SK-N-MC (cell line): ENCODE measurements at regions not wholly inside any gene's neighbourhood (a gene's known extent, or its start where the extent isn't known, plus 50 kb on each side); places are given as distances from the start of the nearest gene placed in this dataset.

Experiments
- DNase-seq: peaks from one replicate; pipeline ENCODE4 v3.0.0-alpha.2; 2011; ENCODE audit warnings: low read depth, low spot score
- H3K27ac ChIP-seq: fragments of 200-600 bp; sonication (generic); 2 replicates; pipeline ENCODE4 v1.5.1; 2016; ENCODE audit warnings: mixed run types
- H3K36me3 ChIP-seq: fragments of 200-600 bp; sonication (generic); 2 replicates; pipeline ENCODE4 v1.6.1; 2017; ENCODE audit warnings: antibody characterized with exemption, low read length, mixed read lengths; ENCODE audit not compliant: insufficient read depth
- H3K4me3 ChIP-seq: fragments of 200-600 bp; sonication (generic); 2 replicates; pipeline ENCODE4 v1.5.1; 2016
- H3K9ac ChIP-seq: fragments of 200-600 bp; sonication (generic); 2 replicates; pipeline ENCODE4 v1.8.0; 2017; ENCODE audit warnings: mixed run types, mixed read lengths; ENCODE audit not compliant: insufficient read length
- H3K9me3 ChIP-seq: fragments of 200-600 bp; sonication (generic); 2 replicates; pipeline ENCODE4 v1.6.1; 2017; ENCODE audit warnings: low read depth, mild to moderate bottlenecking, antibody characterized with exemption, low read length, moderate library complexity, mixed read lengths
- EZH2 ChIP-seq: fragments of 200-600 bp; sonication (generic); IDR thresholded peaks from one replicate; pipeline ENCODE4 v1.6.1; 2017; ENCODE audit warnings: antibody characterized with exemption
- FOXP2 ChIP-seq: optimal IDR thresholded peaks from 2 replicates; pipeline ENCODE3; 2011; ENCODE audit warnings: mild to moderate bottlenecking, moderate library complexity; ENCODE audit not compliant: insufficient read depth; ENCODE audit errors: extremely low read length, control extremely low read depth
- POLR2AphosphoS5 ChIP-seq: IDR thresholded peaks from 2 replicates; pipeline ENCODE4 v1.6.1; 2012; ENCODE audit warnings: mild to moderate bottlenecking, low read depth, low read length, borderline replicate concordance

DNA sequence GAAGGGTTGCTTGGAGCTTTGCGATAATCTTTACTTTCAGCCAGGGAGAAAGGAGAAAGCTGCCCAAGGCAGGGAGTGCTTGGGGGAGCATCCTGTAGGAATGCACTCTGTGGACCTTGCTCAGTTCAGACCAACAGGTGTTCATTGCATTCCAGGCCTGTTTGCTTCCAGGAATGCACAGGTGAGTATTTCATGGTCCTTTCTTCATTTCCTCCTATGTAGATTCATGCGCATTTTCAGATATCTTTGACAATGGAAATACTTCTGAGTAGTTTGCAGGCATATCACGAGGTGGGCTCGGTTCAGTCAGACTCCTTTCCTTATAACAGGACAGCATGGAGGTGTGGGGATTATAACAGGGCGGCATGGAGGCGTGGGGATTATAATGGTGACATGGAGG lies 254.8 kb downstream of the FGF9 start:
- no peak overlapping the region for H3K27ac ChIP-seq
- no peak overlapping the region for H3K4me3 ChIP-seq
- H3K9me3 ChIP-seq = no peaks in the 10 kb centered on the region
- DNase-seq = no peak
- H3K36me3 ChIP-seq = no peaks in the 10 kb centered on the region
- H3K9ac ChIP-seq = no peak overlapping the region
- TF ChIP-seq EZH2 (no peak), FOXP2 (no peak), POLR2AphosphoS5 (no peak)

DNA sequence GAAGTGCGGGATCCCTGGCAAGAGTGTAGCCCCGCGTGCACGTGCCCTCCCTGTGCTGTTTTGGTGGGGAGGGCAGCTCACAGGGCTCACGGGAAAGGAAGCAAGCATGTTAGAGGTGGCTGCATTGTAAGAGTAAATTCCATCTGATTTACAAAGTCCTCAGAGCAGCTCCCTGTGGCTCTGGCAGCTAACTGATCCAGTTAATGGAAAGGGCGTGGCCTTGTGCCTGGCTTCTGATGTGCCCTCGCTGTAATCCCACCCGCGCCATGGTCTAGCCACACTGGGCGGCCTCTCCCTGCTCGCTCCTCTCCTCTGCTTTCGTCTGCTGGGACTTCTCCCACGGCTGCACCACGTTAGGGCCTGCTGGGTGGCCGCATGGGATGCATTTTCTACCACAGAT lies 258.5 kb downstream of the FGF9 start:
- TF ChIP-seq EZH2 = no peak
- TF ChIP-seq FOXP2 = no peak
- TF ChIP-seq POLR2AphosphoS5 = no peak
- no peak for DNase-seq
- Histone ChIP-seq H3K9me3 (no peaks in the 10 kb centered on the region), H3K4me3 (no peak overlapping the region), H3K27ac (no peak overlapping the region), H3K9ac (no peak overlapping the region), H3K36me3 (no peaks in the 10 kb centered on the region)

DNA sequence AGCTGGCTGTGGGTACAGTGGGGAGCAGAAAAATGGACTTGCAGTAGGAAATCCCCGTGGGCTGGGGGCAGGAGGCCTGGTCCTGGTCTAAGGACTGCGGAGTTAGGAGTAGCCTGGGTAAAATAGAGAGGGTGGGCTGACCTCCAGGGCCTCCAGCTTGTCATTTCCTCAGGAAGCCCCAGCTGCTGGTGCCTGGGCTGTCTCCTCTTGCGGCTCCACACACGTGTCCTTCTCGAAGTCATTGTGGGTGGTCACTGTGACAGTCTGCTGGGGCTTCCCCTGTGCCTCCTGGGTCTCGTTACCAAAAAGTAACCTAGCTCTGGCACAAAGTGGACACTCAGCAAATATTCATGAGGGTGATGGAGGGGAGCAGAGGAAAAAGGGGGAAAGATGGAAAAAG lies 259.7 kb downstream of the FGF9 start:
- TF ChIP-seq EZH2 = no peak
- no peak for TF ChIP-seq POLR2AphosphoS5
- TF ChIP-seq FOXP2 = no peak
- Histone ChIP-seq H3K36me3 (no peaks in the 10 kb centered on the region), H3K4me3 (no peak overlapping the region), H3K9me3 (no peaks in the 10 kb centered on the region), H3K27ac (no peak overlapping the region), H3K9ac (no peak overlapping the region)
- no peak for DNase-seq

DNA sequence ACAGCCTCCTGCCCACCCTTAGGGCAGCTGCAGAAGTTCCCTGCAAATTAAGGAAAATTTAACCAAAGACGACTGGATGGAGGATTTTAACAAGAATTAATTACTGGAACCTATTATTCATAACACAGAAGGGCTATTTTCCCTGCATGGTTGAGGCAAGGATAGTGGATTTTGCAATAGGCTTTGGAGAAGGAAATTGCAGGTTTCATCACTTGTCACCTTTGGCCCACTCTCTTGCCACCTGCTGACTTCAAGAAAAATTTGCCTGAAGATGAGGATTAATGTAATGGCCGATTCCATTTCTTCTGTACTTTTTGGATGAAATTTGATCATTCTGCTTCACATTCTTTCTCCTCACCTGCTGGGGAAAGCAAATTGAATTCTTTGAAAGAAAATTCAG lies 261.7 kb downstream of the FGF9 start:
- H3K4me3 ChIP-seq = no peak overlapping the region
- TF ChIP-seq FOXP2 = no peak
- TF ChIP-seq POLR2AphosphoS5 = no peak
- TF ChIP-seq EZH2 = no peak
- no peak overlapping the region for H3K27ac ChIP-seq
- H3K9ac ChIP-seq = no peak overlapping the region
- H3K36me3 ChIP-seq = no peaks in the 10 kb centered on the region
- no peaks in the 10 kb centered on the region for H3K9me3 ChIP-seq
- DNase-seq = no peak

DNA sequence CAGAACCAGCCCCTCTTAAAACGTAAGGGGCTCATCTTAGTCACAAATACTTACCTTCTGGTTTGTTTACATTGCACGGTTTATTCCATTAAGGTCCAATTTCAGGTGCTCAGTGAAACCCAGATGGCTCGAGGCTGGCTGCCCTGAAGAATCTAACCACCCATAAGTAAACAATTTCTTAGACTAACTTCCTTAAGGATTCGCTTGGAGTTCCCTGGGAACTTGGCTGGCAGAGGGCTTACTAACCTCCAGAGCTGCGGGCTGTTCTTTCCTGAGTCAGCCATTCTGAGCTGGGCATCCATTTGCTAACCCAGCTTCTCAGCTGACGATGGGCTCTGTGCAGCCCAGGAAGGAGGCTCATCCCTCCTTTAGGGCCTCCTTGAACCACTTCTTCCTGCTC lies 262.1 kb downstream of the FGF9 start:
- no peak overlapping the region for H3K9ac ChIP-seq
- TF ChIP-seq POLR2AphosphoS5 (no peak), EZH2 (no peak), FOXP2 (no peak)
- no peak overlapping the region for H3K4me3 ChIP-seq
- no peak overlapping the region for H3K27ac ChIP-seq
- no peak for DNase-seq
- no peaks in the 10 kb centered on the region for H3K36me3 ChIP-seq
- H3K9me3 ChIP-seq = no peaks in the 10 kb centered on the region

DNA sequence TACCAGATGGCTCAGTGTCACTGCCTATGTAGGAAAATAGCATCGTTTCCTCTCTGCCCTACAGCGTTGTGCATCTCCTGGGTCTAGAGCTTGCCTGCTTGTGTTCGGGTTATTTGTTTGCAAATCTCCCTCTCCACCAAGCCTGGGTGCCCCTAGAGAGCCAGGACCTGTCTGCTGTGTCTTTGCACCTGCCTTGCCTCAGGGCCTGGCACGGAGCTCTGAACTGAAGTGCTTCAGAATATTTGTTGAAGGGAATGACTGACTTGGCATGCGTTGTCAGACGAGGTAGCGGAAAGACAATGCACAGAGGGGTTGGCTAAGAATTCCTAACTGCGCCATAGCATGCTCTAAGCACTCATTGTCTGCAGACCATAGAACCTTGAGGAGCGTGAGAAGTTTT lies 263.4 kb downstream of the FGF9 start:
- Histone ChIP-seq H3K27ac (no peak overlapping the region), H3K9ac (no peak overlapping the region), H3K9me3 (no peaks in the 10 kb centered on the region), H3K4me3 (no peak overlapping the region), H3K36me3 (no peaks in the 10 kb centered on the region)
- no peak for DNase-seq
- no peak for TF ChIP-seq FOXP2
- TF ChIP-seq EZH2 = no peak
- TF ChIP-seq POLR2AphosphoS5 = no peak

DNA sequence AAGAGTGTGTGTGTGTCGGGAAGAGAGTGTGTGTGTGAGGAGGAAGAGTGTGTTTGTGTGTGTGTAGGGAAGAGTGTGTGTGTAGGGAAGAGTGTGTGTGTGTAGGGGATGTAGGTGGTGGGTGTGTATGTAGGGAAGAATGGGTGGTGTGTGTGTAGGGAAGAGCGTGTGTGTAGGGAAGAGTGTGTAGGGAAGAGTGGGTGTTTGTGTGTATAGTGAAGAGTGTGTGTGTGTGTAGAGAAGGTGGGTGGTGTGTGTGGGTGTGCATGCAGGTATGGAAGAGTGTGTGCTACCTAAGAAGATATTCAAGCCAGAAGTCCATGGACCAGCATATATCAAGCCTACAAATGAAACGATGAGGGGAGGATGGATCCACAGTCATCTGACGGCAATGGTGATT lies 265.8 kb downstream of the FGF9 start:
- Histone ChIP-seq H3K36me3 (no peaks in the 10 kb centered on the region), H3K9me3 (no peaks in the 10 kb centered on the region), H3K4me3 (no peak overlapping the region), H3K27ac (no peak overlapping the region), H3K9ac (no peak overlapping the region)
- no peak for DNase-seq
- TF ChIP-seq POLR2AphosphoS5 (no peak), FOXP2 (no peak), EZH2 (no peak)

DNA sequence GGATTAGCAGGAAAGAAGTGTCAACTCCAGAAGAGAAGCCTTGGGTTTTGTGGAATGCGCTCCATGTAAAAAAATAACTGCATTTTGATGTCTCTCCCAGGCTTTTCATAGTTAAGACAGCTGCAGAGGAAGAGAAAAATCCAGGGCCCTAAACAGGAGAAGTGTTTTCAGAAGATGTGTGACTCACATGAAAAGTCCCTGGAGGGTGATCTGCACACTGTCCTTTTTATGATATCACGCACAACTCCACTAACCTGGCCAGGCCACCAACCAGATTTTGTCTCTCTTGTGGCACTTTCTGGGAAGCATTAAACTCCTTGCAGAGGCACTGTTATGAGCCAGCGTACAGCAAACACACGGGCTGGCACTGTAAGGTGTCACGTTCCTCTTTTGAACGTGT lies 267.3 kb downstream of the FGF9 start:
- H3K9ac ChIP-seq = no peak overlapping the region
- H3K4me3 ChIP-seq = no peak overlapping the region
- DNase-seq = no peak
- H3K36me3 ChIP-seq = no peaks in the 10 kb centered on the region
- TF ChIP-seq FOXP2 = no peak
- no peak for TF ChIP-seq EZH2
- no peak for TF ChIP-seq POLR2AphosphoS5
- H3K9me3 ChIP-seq = no peaks in the 10 kb centered on the region
- H3K27ac ChIP-seq = no peak overlapping the region

DNA sequence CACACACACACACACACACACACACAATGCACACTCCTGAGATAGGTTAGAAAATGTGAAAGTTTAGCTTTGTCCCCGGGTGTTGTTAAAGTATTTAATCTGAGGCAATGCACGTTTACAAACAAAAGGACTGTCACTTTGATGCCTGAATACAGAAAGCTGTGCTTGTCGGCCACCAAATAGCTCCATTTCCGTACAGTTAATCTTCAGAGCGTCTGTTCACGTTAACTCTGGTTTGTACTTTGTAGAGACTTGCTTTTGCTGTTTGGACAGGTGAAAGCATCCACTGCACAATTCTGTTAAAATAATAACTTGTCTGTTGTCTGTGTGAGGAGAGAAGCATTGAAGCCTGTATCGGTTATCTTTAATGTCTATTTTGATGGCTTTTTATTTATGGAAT lies 267.8 kb downstream of the FGF9 start:
- H3K36me3 ChIP-seq = no peaks in the 10 kb centered on the region
- H3K9ac ChIP-seq = no peak overlapping the region
- no peak for DNase-seq
- no peak for TF ChIP-seq POLR2AphosphoS5
- TF ChIP-seq FOXP2 = no peak
- no peak for TF ChIP-seq EZH2
- no peak overlapping the region for H3K4me3 ChIP-seq
- no peak overlapping the region for H3K27ac ChIP-seq
- H3K9me3 ChIP-seq = no peaks in the 10 kb centered on the region

DNA sequence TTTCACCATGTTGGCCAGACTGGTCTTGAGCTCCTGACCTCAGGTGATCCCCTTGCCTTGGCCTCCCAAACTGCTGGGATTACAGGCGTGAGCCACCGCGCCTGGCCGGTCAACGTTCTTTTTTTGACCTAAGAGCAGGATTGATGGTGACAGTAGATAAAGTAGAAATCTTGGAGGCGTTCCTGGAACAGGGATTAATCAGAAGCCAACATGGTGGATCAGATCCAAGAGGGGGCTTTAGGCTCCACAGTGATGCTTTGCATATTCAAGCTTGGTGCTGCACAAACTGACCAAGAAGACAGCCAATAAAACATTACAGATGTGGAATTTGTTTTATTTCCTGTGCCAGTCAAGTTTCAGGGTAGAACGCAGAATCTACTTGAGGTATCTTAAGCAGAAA lies 271.2 kb downstream of the FGF9 start:
- Histone ChIP-seq H3K4me3 (no peak overlapping the region), H3K9ac (no peak overlapping the region), H3K27ac (no peak overlapping the region), H3K9me3 (no peaks in the 10 kb centered on the region), H3K36me3 (no peaks in the 10 kb centered on the region)
- DNase-seq = no peak
- no peak for TF ChIP-seq POLR2AphosphoS5
- no peak for TF ChIP-seq FOXP2
- no peak for TF ChIP-seq EZH2
